ENCODE measurements at regions not wholly inside any gene's neighbourhood (a gene's known extent, or its start where the extent isn't known, plus 50 kb on each side); places are given as distances from the start of the nearest gene placed in this dataset.

GRCh38 chr6:119760046-119760445 is 410.5 kb upstream of the MAN1A1 start:
- DNase-seq: no peak

More at GRCh38 chr6:119760046-119760445, 410.5 kb upstream of the MAN1A1 start:
- TF ChIP-seq, protein P1, sequence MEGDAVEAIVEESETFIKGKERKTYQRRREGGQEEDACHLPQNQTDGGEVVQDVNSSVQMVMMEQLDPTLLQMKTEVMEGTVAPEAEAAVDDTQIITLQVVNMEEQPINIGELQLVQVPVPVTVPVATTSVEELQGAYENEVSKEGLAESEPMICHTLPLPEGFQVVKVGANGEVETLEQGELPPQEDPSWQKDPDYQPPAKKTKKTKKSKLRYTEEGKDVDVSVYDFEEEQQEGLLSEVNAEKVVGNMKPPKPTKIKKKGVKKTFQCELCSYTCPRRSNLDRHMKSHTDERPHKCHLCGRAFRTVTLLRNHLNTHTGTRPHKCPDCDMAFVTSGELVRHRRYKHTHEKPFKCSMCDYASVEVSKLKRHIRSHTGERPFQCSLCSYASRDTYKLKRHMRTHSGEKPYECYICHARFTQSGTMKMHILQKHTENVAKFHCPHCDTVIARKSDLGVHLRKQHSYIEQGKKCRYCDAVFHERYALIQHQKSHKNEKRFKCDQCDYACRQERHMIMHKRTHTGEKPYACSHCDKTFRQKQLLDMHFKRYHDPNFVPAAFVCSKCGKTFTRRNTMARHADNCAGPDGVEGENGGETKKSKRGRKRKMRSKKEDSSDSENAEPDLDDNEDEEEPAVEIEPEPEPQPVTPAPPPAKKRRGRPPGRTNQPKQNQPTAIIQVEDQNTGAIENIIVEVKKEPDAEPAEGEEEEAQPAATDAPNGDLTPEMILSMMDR (conservative IDR thresholded peaks at IDR 0.05): no peak
- Histone ChIP-seq H3K79me1 (ENCODE audit: insufficient read depth, low read depth, low read length, poor library complexity, severe bottlenecking) (no peaks in the 10 kb centered on the region), H3T11ph (ENCODE audit: low read length) (no peak overlapping the region), H2BK120ac (ENCODE audit: low read depth, low read length, poor library complexity, severe bottlenecking) (no peak overlapping the region), H3K14ac (ENCODE audit: insufficient read depth, low read length) (no peak overlapping the region), H4K91ac (ENCODE audit: insufficient read length, low read depth, low read length) (no peak overlapping the region), H3K79me2 (ENCODE audit: insufficient read depth, low read length) (no peaks in the 10 kb centered on the region), H2BK12ac (ENCODE audit: insufficient read length, low read depth, low read length) (no peak overlapping the region), H2BK20ac (ENCODE audit: low read depth, low read length, poor library complexity, severe bottlenecking) (no peak overlapping the region), H2BK5ac (ENCODE audit: insufficient read length, low read length) (no peak overlapping the region), H4K20me1 (ENCODE audit: control insufficient read depth, insufficient read depth, insufficient read length) (no peaks in the 10 kb centered on the region), H3K27ac (ENCODE audit: insufficient read length, low read depth, low read length) (no peak overlapping the region), H3K4me1 (ENCODE audit: insufficient read depth, low read length) (no peaks in the 10 kb centered on the region), H3K9ac (ENCODE audit: extremely low read depth, insufficient read length, low read length) (no peak overlapping the region), H4K5ac (ENCODE audit: insufficient read length, low read depth, low read length) (no peak overlapping the region), H3K4me2 (ENCODE audit: insufficient read depth, insufficient read length, low read length) (no peak overlapping the region), H3K18ac (ENCODE audit: insufficient read length, low read depth, low read length) (no peak overlapping the region), H3K4ac (ENCODE audit: low read depth, low read length) (no peak overlapping the region), H3K23me2 (ENCODE audit: insufficient read length, low read depth, low read length, poor library complexity, severe bottlenecking) (no peaks in the 10 kb centered on the region), H3K9me3 (ENCODE audit: control insufficient read depth, low read depth, low read length) (no peaks in the 10 kb centered on the region), H2AK5ac (ENCODE audit: insufficient read length, low read length) (no peak overlapping the region), H4K8ac (replicated peaks; ENCODE audit: insufficient read length, low read depth, low read length) (no peak overlapping the region), H3K56ac (ENCODE audit: insufficient read length, low read depth, low read length) (no peak overlapping the region), H3K27me3 (ENCODE audit: insufficient read depth, low read length) (no peaks in the 10 kb centered on the region), H2BK15ac (ENCODE audit: low read depth, low read length) (no peak overlapping the region), H2AFZ (ENCODE audit: low read length) (no peak overlapping the region), H3K23ac (ENCODE audit: insufficient read length, low read depth, low read length) (no peak overlapping the region)
- Mint-ChIP-seq H3K36me3 (ENCODE audit: insufficient read depth in 1 of 3, low read depth in 3 of 3) (peaks cover 0 to 4% (median under 1%) of the 10 kb centered on the region in 3 experiments; a peak in 1 of 7 replicates), H3K27me3 (ENCODE audit: low read depth) (no peaks in the 10 kb centered on the region; the same call in 1 of the 2 replicates), H3K9me3 (no peaks in the 10 kb centered on the region), H3K27ac (no peak overlapping the region), H3K4me1 (peaks cover 3% of the 10 kb centered on the region in 2 experiments; a peak in 1 of 4 replicates), H3K4me3 (no peak overlapping the region)
- WGBS (ENCODE audit: extremely low coverage, insufficient read length, low lambda C conversion rate): no CpG with 5 or more reads among the region's 1 CpG

Measured in H9 (cell line).